Activated CD8-positive, alpha-beta memory T cell treated with anti-CD3 and anti-CD28 coated beads, Interleukin-2, amount 50 U/mL, for 48 hours (primary cell): ENCODE measurements at regions not wholly inside any gene's neighbourhood (a gene's known extent, or its start where the extent isn't known, plus 50 kb on each side); places are given as distances from the start of the nearest gene placed in this dataset.
"Not testable (repeated sequence)": the region's sequence is repeated elsewhere in the genome, so short reads cannot be mapped to it uniquely, and the experiment has no call there.

Experiments used
- DNase-seq: peaks from one replicate; pipeline ENCODE4 v3.0.0-alpha.2; 2020

- no peak for DNase-seq
These were observed 306.2 kb downstream of the CCSER2 start for GRCh38 chr10:84634636-84635035.

GRCh38 chr10:84650628-84651027 is 322.2 kb downstream of the CCSER2 start:
- DNase-seq: not testable (repeated sequence)

DNA sequence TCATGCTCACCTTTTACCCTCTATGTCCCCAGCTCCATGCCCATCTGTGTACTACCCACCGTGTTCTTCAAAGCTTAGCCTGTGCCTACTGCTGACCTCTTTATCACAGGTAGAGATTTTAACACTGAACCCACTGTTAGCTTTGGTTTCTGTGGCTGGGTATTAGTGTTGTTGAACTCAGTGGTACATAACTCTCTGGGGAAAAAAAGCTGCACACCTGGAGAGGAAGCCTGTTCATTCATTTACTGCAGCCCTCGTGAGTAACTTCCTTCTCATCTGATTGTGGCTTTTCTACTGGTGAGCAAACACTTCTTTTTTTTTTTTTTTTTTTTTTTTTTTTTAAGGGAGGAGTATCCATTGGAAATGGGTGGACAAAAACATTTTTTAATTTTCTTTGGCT is 326.3 kb downstream of the CCSER2 start:
- DNase-seq: no peak

DNA sequence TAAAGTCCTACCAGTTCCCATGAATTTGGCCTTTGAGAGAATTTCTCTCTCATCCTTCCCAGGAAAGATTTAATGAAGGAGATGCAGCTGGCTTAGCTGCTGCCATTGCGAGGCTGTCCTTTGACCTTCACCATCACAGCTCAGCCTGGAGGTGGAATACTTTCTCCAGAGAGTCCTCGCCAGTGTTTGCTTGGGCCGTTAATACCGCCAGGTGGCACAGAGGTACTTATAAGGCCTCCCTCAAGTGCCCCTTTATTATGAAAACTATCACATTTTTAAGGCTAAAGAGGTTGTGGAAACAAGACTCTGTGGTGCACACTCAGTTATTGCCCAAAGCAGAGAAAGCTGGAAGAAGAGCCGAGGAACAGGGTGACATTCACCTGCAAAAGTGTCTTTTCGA is 330.6 kb downstream of the CCSER2 start:
- DNase-seq: no peak

- DNase-seq: no peak
These were observed 331.4 kb downstream of the CCSER2 start for GRCh38 chr10:84659497-84660439.

- DNase-seq: no peak
These were observed 332.2 kb downstream of the CCSER2 start for GRCh38 chr10:84660450-84661159.

- DNase-seq: no peak
These were observed 336.8 kb downstream of the CCSER2 start for GRCh38 chr10:84665211-84665610.

GRCh38 chr10:84665883-84666463 is 337.6 kb downstream of the CCSER2 start:
- peak; percentile 63 for DNase-seq

DNA sequence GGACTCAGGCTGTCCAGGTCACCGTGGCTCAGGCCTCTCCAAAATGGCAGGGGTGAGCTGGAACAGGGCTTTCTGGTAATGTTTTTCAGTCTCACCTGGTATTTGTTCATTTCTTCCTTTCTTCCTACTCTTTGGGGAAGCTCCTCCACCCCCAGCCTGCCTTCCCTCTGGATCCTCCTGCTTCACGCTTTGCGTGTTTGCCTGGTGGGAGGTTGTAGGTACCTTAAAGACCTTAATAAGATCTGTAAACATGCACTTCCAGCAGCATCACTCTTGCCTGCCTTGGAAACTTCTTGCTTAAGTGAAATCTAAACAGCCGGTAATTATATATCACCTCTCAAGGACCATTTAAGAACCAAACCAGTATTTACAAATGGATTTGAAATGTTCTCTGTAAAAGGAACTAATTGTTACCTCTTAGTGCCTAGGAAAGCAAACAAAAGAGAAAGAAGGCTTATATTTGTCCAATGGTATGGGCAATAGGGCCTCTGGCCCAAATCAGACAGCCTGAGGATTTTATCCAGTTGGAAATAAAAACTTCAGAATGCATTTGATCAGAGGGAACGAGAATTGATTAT is 339.9 kb downstream of the CCSER2 start:
- no peak for DNase-seq

DNA sequence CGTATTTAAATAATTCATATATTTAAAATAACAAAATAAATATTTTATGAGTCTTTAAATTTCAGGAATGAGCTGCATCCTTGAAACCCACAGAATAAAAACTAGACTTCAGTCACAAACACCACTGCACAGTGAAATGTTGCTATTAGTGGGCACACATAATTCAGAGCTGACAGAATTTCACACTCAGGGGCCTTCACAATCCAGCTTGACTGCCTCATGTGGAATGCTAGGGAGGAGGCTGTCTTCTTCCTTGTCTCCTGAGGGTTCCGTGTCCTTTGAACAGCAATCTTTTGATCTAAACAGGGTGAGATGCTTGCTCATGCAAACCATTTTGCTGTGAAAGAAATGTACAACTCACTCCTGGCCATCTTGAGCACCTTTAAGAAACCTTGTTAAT is 346.7 kb downstream of the CCSER2 start:
- no peak for DNase-seq

DNA sequence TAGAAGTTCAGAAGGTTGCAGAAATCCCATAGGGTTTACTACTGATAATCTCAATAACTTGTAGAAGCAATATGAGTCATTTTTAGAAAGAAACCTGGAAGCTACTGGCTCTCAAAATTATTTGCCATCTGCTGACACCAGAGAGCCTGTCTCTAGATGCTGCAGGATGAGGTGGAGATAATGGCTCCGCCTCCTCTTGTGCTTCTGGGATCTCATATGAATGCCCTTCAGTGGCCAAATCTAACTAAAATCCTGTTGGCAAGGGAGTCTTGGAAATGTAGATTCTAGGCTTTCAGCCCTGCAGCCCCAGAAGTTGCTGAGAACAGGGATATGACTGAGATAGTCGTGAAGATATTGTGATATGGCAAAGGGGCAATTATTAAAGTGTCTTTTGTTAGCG is 348.1 kb downstream of the CCSER2 start:
- no peak for DNase-seq

DNA sequence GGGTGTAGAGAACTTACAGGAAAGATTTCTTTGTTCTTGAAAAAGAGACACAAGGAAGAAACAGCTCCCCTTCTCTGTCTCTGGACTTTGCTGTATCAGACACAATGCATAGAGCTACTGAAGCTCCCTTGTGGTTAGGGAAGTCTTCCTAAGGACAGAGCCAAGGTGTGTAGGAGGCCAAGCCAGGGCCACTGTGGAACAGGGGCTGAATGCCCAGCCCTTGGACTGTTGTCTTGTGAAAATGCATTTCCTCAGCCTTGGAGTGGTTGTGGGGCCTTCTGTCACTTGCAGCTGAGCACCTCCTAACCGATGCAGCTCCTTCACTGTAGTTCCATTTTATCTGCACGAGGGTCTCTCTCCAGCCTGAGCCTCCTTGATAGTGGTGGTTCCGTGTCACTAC is 353.4 kb downstream of the CCSER2 start:
- no peak for DNase-seq

DNA sequence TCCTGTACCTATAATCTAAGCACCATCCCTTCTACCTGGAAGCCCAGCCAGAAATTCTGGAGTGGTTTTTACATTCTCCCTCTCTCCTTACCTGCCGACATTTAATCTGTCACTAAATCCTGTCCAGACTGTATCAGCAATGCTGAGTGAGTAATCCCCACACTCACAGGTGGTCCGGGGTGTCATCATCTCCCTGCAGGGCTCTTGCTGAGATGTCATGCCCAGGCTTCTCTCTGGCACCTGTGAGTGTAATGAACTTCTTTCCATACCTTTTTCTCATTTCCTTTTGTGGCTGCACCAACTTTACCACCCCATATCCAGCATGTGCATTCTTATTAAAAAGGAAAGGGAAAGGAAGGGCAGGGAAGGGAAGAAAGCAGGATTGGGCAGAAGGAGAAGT is 355.2 kb downstream of the CCSER2 start:
- no peak for DNase-seq

- DNase-seq: no peak
These were observed 355.8 kb downstream of the CCSER2 start for GRCh38 chr10:84683980-84684740.

DNA sequence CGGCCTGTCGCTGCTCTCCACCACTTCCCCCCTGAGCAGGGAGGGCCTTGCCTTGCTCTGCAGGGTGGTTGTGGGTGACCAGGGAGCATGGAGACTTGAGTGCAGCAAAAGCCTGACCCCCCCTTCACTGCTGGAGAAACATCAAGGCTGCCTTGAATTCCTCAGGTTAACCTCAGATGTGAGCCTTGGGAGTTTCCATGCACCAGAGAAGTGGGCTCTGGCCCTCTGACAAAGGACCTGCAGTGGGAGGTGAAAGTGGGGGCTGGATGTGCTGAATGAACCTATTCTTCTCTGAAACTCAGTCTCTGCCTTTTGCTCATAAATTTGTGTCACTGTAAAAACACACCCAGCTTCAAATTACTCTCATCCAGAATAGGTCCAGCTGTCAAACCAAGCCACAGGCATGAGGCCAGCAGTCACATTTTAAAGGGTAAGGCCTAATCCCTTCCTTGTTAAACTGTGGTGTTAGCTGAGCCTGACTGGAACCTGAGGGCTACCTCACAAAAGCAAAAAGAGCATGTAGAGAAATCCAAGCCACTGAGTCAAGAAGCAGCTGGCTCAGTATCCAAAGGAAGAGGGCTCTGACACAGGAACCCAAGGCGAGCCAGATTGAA is 356.8 kb downstream of the CCSER2 start:
- DNase-seq: no peak

GRCh38 chr10:84693006-84693405 is 364.6 kb downstream of the CCSER2 start:
- DNase-seq: no peak

- no peak for DNase-seq
These were observed 367.5 kb downstream of the CCSER2 start for GRCh38 chr10:84695902-84696301.

DNA sequence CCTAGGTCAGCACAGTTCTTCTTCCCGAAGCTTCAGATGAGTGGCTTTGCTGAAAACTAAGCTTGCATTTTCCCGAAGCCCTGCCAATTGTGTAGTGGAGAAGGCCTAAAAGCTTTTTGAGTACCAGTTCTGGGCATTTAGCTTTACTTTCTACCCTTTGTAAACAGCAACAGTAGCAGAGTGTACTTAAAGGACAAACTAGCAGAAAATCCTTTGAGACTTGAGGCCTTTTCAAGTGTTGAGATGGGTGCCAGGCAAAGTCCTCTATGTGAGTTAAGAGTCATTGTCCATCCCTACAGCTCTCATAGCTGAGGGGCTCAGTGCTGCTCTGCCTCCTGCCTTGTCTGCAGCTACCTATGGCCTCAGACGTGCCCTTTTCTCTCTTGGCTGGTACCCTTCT is 368.2 kb downstream of the CCSER2 start:
- DNase-seq: no peak

- DNase-seq: no peak
These were observed 370.6 kb downstream of the CCSER2 start for GRCh38 chr10:84698989-84699388.

DNA sequence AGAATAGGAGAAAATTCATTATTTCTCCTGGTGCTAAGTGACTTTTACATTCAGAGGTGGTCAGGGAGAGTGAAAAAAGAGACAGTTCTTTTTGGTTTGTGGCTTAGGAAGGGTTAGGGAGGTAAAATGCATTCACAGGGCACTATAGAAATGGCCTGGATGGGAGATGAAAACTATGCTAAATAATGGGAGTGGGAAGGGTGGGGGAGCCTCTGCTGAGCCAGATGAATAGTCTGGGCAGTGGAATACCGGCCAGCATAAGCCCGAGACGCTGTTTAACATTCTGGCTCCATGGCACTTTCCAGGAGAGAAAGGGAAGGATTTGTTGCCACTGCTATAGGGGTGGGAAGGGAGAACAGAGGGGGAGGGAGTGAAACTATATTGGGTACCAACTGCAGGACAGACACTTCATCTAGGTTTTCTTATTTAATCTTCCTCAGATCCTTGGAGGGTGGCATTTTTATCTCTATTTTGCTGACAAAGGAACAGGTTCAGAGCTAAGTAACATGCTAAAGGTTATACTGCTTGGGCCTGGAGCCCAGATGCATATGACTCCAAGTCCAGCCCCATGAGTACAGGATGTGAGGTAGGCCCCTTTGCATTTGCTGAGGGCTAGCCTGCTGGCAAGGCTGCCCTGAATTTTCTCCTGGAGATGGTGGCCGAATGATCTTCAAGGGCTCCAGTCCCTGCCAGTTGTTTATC is 372.4 kb downstream of the CCSER2 start:
- DNase-seq: no peak

DNA sequence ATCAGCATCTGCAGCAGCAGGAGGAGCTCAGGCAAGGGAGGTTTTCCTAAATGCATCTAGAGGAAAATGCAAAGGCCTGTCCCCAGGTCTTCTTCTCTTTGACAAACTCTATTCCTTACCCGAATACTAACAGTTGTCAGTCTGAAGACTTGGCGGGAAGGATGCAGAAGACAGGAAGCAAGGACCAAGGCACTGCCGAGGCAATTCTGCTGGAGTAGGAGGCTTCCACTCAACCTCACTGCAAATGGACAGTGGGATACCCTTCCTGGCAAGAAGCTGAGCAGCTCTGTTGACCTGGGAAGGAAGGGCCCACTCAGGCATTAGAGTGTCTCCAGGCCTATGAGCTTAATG is 373.0 kb downstream of the CCSER2 start:
- no peak for DNase-seq

GRCh38 chr10:84704101-84704500 is 375.7 kb downstream of the CCSER2 start:
- no peak for DNase-seq
